ENCODE measurements at regions not wholly inside any gene's neighbourhood (a gene's known extent, or its start where the extent isn't known, plus 50 kb on each side); places are given as distances from the start of the nearest gene placed in this dataset.

GRCh38 chr22:22143448-22143847, 101.1 kb upstream of the VPREB1 start:
- Mint-ChIP-seq H3K36me3 (no peaks in the 10 kb centered on the region), H3K9me3 (ENCODE audit: low read depth) (no peaks in the 10 kb centered on the region), H3K4me3 (no peak overlapping the region), H3K27ac (no peak overlapping the region), H3K27me3 (peaks cover 42% of the 10 kb centered on the region), H3K4me1 (ENCODE audit: low read depth) (no peaks in the 10 kb centered on the region)

- H3K9me3 Mint-ChIP-seq (ENCODE audit: low read depth), result no peaks in the 10 kb centered on the region
- no peaks in the 10 kb centered on the region for H3K4me1 Mint-ChIP-seq (ENCODE audit: low read depth)
- no peak overlapping the region for H3K4me3 Mint-ChIP-seq
- H3K36me3 Mint-ChIP-seq, result no peaks in the 10 kb centered on the region
- H3K27ac Mint-ChIP-seq, result no peak overlapping the region
- peaks cover 39% of the 10 kb centered on the region for H3K27me3 Mint-ChIP-seq
Measured at GRCh38 chr22:22142661-22143060, 101.9 kb upstream of the VPREB1 start.

GRCh38 chr22:22141771-22142591, 102.6 kb upstream of the VPREB1 start:
- H3K4me1 Mint-ChIP-seq (ENCODE audit: low read depth), result no peaks in the 10 kb centered on the region
- no peak overlapping the region for H3K27ac Mint-ChIP-seq
- H3K4me3 Mint-ChIP-seq, result no peak overlapping the region
- H3K27me3 Mint-ChIP-seq, result peaks cover 35% of the 10 kb centered on the region
- no peaks in the 10 kb centered on the region for H3K36me3 Mint-ChIP-seq
- no peaks in the 10 kb centered on the region for H3K9me3 Mint-ChIP-seq (ENCODE audit: low read depth)

- H3K27me3 Mint-ChIP-seq, result peaks cover 33% of the 10 kb centered on the region
- no peaks in the 10 kb centered on the region for H3K4me1 Mint-ChIP-seq (ENCODE audit: low read depth)
Measured at GRCh38 chr22:22141031-22141430, 103.6 kb upstream of the VPREB1 start.

GRCh38 chr22:22139364-22139763, 105.2 kb upstream of the VPREB1 start:
- H3K27ac Mint-ChIP-seq, result no peak overlapping the region

More at GRCh38 chr22:22141031-22141430, 103.6 kb upstream of the VPREB1 start:
- no peak overlapping the region for H3K4me3 Mint-ChIP-seq
- no peaks in the 10 kb centered on the region for H3K36me3 Mint-ChIP-seq
- H3K9me3 Mint-ChIP-seq (ENCODE audit: low read depth), result no peaks in the 10 kb centered on the region
- H3K27ac Mint-ChIP-seq, result no peak overlapping the region

GRCh38 chr22:22138915-22139314, 105.7 kb upstream of the VPREB1 start:
- Mint-ChIP-seq H3K4me1 (ENCODE audit: low read depth) (no peaks in the 10 kb centered on the region), H3K9me3 (ENCODE audit: low read depth) (no peaks in the 10 kb centered on the region), H3K27ac (no peak overlapping the region), H3K4me3 (no peak overlapping the region), H3K27me3 (peaks cover 30% of the 10 kb centered on the region), H3K36me3 (no peaks in the 10 kb centered on the region)

More at GRCh38 chr22:22139364-22139763, 105.2 kb upstream of the VPREB1 start:
- Mint-ChIP-seq H3K9me3 (ENCODE audit: low read depth) (no peaks in the 10 kb centered on the region), H3K36me3 (no peaks in the 10 kb centered on the region), H3K4me3 (no peak overlapping the region), H3K4me1 (ENCODE audit: low read depth) (no peaks in the 10 kb centered on the region), H3K27me3 (peaks cover 30% of the 10 kb centered on the region)

GRCh38 chr22:22137891-22138290, 106.7 kb upstream of the VPREB1 start:
- Mint-ChIP-seq H3K4me1 (ENCODE audit: low read depth) (no peaks in the 10 kb centered on the region), H3K27me3 (peaks cover 24% of the 10 kb centered on the region), H3K9me3 (ENCODE audit: low read depth) (no peaks in the 10 kb centered on the region), H3K36me3 (no peaks in the 10 kb centered on the region), H3K4me3 (no peak overlapping the region), H3K27ac (no peak overlapping the region)

- Mint-ChIP-seq H3K27ac (no peak overlapping the region), H3K36me3 (no peaks in the 10 kb centered on the region), H3K4me1 (ENCODE audit: low read depth) (no peaks in the 10 kb centered on the region), H3K9me3 (ENCODE audit: low read depth) (no peaks in the 10 kb centered on the region), H3K27me3 (no peaks in the 10 kb centered on the region), H3K4me3 (no peak overlapping the region)
Measured at GRCh38 chr22:22133910-22134309, 110.7 kb upstream of the VPREB1 start.

- H3K9me3 Mint-ChIP-seq (ENCODE audit: low read depth), result no peaks in the 10 kb centered on the region
Measured at GRCh38 chr22:22130953-22131608, 113.5 kb upstream of the VPREB1 start.

GRCh38 chr22:22129387-22129786, 115.2 kb upstream of the VPREB1 start:
- Mint-ChIP-seq H3K9me3 (ENCODE audit: low read depth) (no peaks in the 10 kb centered on the region), H3K36me3 (no peaks in the 10 kb centered on the region), H3K4me1 (ENCODE audit: low read depth) (no peaks in the 10 kb centered on the region), H3K27ac (no peak overlapping the region), H3K4me3 (no peak overlapping the region), H3K27me3 (peaks cover 3% of the 10 kb centered on the region)

More at GRCh38 chr22:22130953-22131608, 113.5 kb upstream of the VPREB1 start:
- Mint-ChIP-seq H3K27me3 (peaks cover 3% of the 10 kb centered on the region), H3K36me3 (no peaks in the 10 kb centered on the region), H3K4me1 (ENCODE audit: low read depth) (no peaks in the 10 kb centered on the region), H3K27ac (no peak overlapping the region), H3K4me3 (no peak overlapping the region)

- Mint-ChIP-seq H3K9me3 (ENCODE audit: low read depth) (no peaks in the 10 kb centered on the region), H3K36me3 (no peaks in the 10 kb centered on the region), H3K27me3 (peaks cover 3% of the 10 kb centered on the region), H3K27ac (no peak overlapping the region), H3K4me3 (no peak overlapping the region), H3K4me1 (ENCODE audit: low read depth) (no peaks in the 10 kb centered on the region)
Measured at GRCh38 chr22:22128440-22128839, 116.1 kb upstream of the VPREB1 start.

GRCh38 chr22:22127100-22127499, 117.5 kb upstream of the VPREB1 start:
- Mint-ChIP-seq H3K36me3 (no peaks in the 10 kb centered on the region), H3K27me3 (peaks cover 4% of the 10 kb centered on the region), H3K4me1 (ENCODE audit: low read depth) (no peaks in the 10 kb centered on the region), H3K9me3 (ENCODE audit: low read depth) (no peaks in the 10 kb centered on the region), H3K4me3 (no peak overlapping the region), H3K27ac (no peak overlapping the region)

- Mint-ChIP-seq H3K36me3 (no peaks in the 10 kb centered on the region), H3K4me1 (ENCODE audit: low read depth) (no peaks in the 10 kb centered on the region), H3K27me3 (peaks cover 9% of the 10 kb centered on the region), H3K4me3 (no peak overlapping the region), H3K27ac (no peak overlapping the region), H3K9me3 (ENCODE audit: low read depth) (no peaks in the 10 kb centered on the region)
Measured at GRCh38 chr22:22125579-22126468, 118.8 kb upstream of the VPREB1 start.

- H3K27ac Mint-ChIP-seq, result no peak overlapping the region
- peaks cover 9% of the 10 kb centered on the region for H3K27me3 Mint-ChIP-seq
- H3K4me1 Mint-ChIP-seq (ENCODE audit: low read depth), result no peaks in the 10 kb centered on the region
- no peaks in the 10 kb centered on the region for H3K36me3 Mint-ChIP-seq
- H3K4me3 Mint-ChIP-seq, result no peak overlapping the region
- H3K9me3 Mint-ChIP-seq (ENCODE audit: low read depth), result no peaks in the 10 kb centered on the region
Measured at GRCh38 chr22:22125028-22125578, 119.5 kb upstream of the VPREB1 start.
